GM18498 (cell line): ENCODE measurements at regions not wholly inside any gene's neighbourhood (a gene's known extent, or its start where the extent isn't known, plus 50 kb on each side); places are given as distances from the start of the nearest gene placed in this dataset.
A peak's percentile ranks its signal among the peaks of the same experiment; 100 is the strongest.
"Not testable (repeated sequence)": the region's sequence is repeated elsewhere in the genome, so short reads cannot be mapped to it uniquely, and the experiment has no call there.

Source experiments
- ATAC-seq: cut with Tn5 transposase; IDR thresholded peaks from one replicate; pipeline ENCODE4 v1.9.1; 2021; ENCODE audit warnings: mild to moderate bottlenecking, moderate library complexity; ENCODE audit not compliant: unreplicated experiment

- no peak for ATAC-seq
Measured at GRCh38 chr4:164529058-164529457, 224.9 kb upstream of the SMIM31 start.

GRCh38 chr4:164529486-164529885, 224.4 kb upstream of the SMIM31 start:
- no peak for ATAC-seq

- ATAC-seq = no peak
Measured at GRCh38 chr4:164531336-164531735, 222.6 kb upstream of the SMIM31 start.

GRCh38 chr4:164536814-164537213, 217.1 kb upstream of the SMIM31 start:
- no peak for ATAC-seq

- no peak for ATAC-seq
Measured at GRCh38 chr4:164538097-164538496, 215.8 kb upstream of the SMIM31 start.

- ATAC-seq = no peak
Measured at GRCh38 chr4:164540987-164541386, 212.9 kb upstream of the SMIM31 start.

- no peak for ATAC-seq
Measured at GRCh38 chr4:164542431-164542830, 211.5 kb upstream of the SMIM31 start.

GRCh38 chr4:164550989-164551712, 202.8 kb upstream of the SMIM31 start:
- ATAC-seq = no peak

- ATAC-seq = no peak
Measured at GRCh38 chr4:164551713-164552040, 202.3 kb upstream of the SMIM31 start.

- no peak for ATAC-seq
Measured at GRCh38 chr4:164571593-164572390, 182.1 kb upstream of the SMIM31 start.

GRCh38 chr4:164572877-164573279, 181.1 kb upstream of the SMIM31 start:
- no peak for ATAC-seq

GRCh38 chr4:164575861-164576260, 178.1 kb upstream of the SMIM31 start:
- ATAC-seq = no peak

GRCh38 chr4:164579270-164579942, 174.5 kb upstream of the SMIM31 start:
- no peak for ATAC-seq

- ATAC-seq = no peak
Measured at GRCh38 chr4:164591666-164592065, 162.3 kb upstream of the SMIM31 start.

GRCh38 chr4:164595751-164596150, 158.2 kb upstream of the SMIM31 start:
- ATAC-seq = no peak

- no peak for ATAC-seq
Measured at GRCh38 chr4:164596318-164596878, 157.5 kb upstream of the SMIM31 start.

GRCh38 chr4:164596927-164597326, 157.0 kb upstream of the SMIM31 start:
- ATAC-seq = no peak

GRCh38 chr4:164601653-164602052, 152.3 kb upstream of the SMIM31 start:
- no peak for ATAC-seq

GRCh38 chr4:164605791-164606190, 148.1 kb upstream of the SMIM31 start:
- ATAC-seq = not testable (repeated sequence)

- peak; percentile 96 for ATAC-seq
Measured at GRCh38 chr4:164606478-164606877, 147.5 kb upstream of the SMIM31 start.

- no peak for ATAC-seq
Measured at GRCh38 chr4:164613256-164613655, 140.7 kb upstream of the SMIM31 start.

GRCh38 chr4:164613792-164614191, 140.1 kb upstream of the SMIM31 start:
- no peak for ATAC-seq
